ENCODE measurements at regions not wholly inside any gene's neighbourhood (a gene's known extent, or its start where the extent isn't known, plus 50 kb on each side); places are given as distances from the start of the nearest gene placed in this dataset.
A peak's percentile ranks its signal among the peaks of the same experiment; 100 is the strongest.

DNA sequence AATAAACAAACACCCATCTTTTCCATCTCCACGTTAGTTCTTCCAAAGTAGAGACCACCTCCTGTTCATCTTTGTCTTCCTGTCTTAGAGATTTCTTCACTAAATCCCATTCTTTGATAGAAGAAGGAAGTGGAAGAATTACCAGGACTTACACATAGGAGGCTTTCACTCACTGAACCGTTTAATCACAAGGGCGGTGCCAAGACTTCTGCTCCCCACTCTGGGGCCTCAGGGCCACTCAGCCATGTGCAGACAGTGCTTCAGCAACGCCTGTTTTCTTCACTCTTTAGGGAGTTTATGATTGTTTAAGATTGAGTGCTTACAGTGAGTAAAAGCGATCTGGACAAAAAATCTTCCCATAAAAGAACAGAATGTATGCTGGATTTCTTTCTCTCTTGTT, 63.9 kb upstream of the SORCS3 start:
- H4K20me1 ChIP-seq (ENCODE audit: insufficient read depth): no peaks in the 10 kb centered on the region
- no peaks in the 10 kb centered on the region for H3F3A ChIP-seq (replicated peaks; ENCODE audit: insufficient read depth)
- no peaks in the 10 kb centered on the region for H3K9me2 ChIP-seq
- no peak overlapping the region for H3K9ac ChIP-seq
- 50% methylated on average over 5 of the region's 5 CpGs for WGBS (ENCODE audit: low lambda C conversion rate)
- H2AFZ ChIP-seq (ENCODE audit: low read depth): no peak overlapping the region
- H3K4me3 ChIP-seq (ENCODE audit: low read depth in 2 of 2, low read length in 1 of 2): no peak overlapping the region
- no peak overlapping the region for H3K27ac ChIP-seq (ENCODE audit: low read depth in 2 of 2, low read length in 1 of 2)
- POLR2A ChIA-PET: no interaction called here
- no peaks in the 10 kb centered on the region; a peak in 1 of 4 replicates for H3K4me1 ChIP-seq (ENCODE audit: control insufficient read depth in 1 of 2, insufficient read depth in 2 of 2, low read depth in 1 of 2, low read length in 1 of 2)
- TF ChIP-seq NRF1 (IDR thresholded peaks at IDR 0.05; ENCODE audit: low read depth, low read length) (no peak), TAF1 (IDR thresholded peaks at IDR 0.05; ENCODE audit: borderline replicate concordance, low read depth, low read length) (no peak)
- TF ChIP-seq, protein P1, sequence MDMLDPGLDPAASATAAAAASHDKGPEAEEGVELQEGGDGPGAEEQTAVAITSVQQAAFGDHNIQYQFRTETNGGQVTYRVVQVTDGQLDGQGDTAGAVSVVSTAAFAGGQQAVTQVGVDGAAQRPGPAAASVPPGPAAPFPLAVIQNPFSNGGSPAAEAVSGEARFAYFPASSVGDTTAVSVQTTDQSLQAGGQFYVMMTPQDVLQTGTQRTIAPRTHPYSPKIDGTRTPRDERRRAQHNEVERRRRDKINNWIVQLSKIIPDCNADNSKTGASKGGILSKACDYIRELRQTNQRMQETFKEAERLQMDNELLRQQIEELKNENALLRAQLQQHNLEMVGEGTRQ (IDR thresholded peaks at IDR 0.05; ENCODE audit: borderline replicate concordance, low read depth, low read length): no peak
- TF ChIP-seq, protein P2, sequence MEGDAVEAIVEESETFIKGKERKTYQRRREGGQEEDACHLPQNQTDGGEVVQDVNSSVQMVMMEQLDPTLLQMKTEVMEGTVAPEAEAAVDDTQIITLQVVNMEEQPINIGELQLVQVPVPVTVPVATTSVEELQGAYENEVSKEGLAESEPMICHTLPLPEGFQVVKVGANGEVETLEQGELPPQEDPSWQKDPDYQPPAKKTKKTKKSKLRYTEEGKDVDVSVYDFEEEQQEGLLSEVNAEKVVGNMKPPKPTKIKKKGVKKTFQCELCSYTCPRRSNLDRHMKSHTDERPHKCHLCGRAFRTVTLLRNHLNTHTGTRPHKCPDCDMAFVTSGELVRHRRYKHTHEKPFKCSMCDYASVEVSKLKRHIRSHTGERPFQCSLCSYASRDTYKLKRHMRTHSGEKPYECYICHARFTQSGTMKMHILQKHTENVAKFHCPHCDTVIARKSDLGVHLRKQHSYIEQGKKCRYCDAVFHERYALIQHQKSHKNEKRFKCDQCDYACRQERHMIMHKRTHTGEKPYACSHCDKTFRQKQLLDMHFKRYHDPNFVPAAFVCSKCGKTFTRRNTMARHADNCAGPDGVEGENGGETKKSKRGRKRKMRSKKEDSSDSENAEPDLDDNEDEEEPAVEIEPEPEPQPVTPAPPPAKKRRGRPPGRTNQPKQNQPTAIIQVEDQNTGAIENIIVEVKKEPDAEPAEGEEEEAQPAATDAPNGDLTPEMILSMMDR (IDR thresholded peaks at IDR 0.05): no peak
- H3K4me2 ChIP-seq: no peak overlapping the region
- no peaks in the 10 kb centered on the region for H3K9me3 ChIP-seq
- H3K36me3 ChIP-seq (replicated peaks in 1 of 2; ENCODE audit: control insufficient read depth in 1 of 2, insufficient read depth in 2 of 2, low read length in 1 of 2): no peaks in the 10 kb centered on the region
- H3K27me3 ChIP-seq (ENCODE audit: insufficient read depth): no peaks in the 10 kb centered on the region
- CTCF ChIA-PET: interaction anchor here (2.6 kb wide), 1 partner anchor 170 kb away, joined by 13 read pairs; no protein-coding TSS in a partner anchor
- no peak for DNase-seq
- no peaks in the 10 kb centered on the region for H3K79me2 ChIP-seq (ENCODE audit: insufficient read depth)

DNA sequence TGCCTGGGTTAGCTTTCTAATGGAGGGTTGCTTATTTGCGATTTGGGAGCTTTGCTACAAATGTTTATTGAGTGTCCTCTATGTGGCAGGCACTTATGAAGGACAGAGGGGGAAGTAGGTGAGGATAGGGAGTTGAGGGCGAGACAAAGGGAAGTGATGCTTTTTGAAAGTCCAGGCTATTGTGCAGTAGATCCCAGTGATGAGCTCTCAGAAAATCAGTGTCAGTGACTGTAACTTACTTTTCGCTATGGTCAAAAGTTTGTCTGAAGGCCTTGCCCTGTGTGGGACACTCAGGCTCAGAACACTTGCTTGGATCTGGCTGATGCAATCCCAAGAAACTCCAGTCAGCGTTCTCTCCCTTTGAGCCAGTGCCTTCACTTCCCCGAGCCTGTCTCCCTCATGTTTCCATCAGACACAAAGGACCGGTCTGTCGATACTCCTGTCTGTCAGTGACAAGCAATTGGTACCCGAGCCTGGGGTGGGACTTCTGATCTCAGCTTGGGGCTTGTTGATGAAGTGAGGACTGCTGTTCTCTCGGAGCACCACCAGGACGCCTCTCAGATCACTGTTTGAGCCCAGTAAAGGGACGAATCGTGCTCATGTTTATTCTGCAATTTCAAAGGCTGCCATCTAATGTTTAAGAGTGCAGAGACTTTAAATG, 63.1 kb upstream of the SORCS3 start:
- H3K27ac ChIP-seq (ENCODE audit: low read depth in 2 of 2, low read length in 1 of 2): no peak overlapping the region
- H3K27me3 ChIP-seq (ENCODE audit: insufficient read depth): no peaks in the 10 kb centered on the region
- H3K9me3 ChIP-seq: no peaks in the 10 kb centered on the region
- no peaks in the 10 kb centered on the region for H3K36me3 ChIP-seq (replicated peaks in 1 of 2; ENCODE audit: control insufficient read depth in 1 of 2, insufficient read depth in 2 of 2, low read length in 1 of 2)
- H3K9ac ChIP-seq: no peak overlapping the region
- H3K4me1 ChIP-seq (ENCODE audit: control insufficient read depth in 1 of 2, insufficient read depth in 2 of 2, low read depth in 1 of 2, low read length in 1 of 2): no peaks in the 10 kb centered on the region; a peak in 1 of 4 replicates
- H4K20me1 ChIP-seq (ENCODE audit: insufficient read depth): no peaks in the 10 kb centered on the region
- no peak overlapping the region for H3K4me3 ChIP-seq (ENCODE audit: low read depth in 2 of 2, low read length in 1 of 2)
- DNase-seq: no peak
- ChIA-PET CTCF (interaction anchor here (0.9 to 3.4 kb wide), 5 partner anchors 21 to 171 kb away, joined by 3 to 16 read pairs (median 13); no protein-coding TSS in a partner anchor), POLR2A (no interaction called here)
- WGBS (ENCODE audit: low lambda C conversion rate): 53% methylated on average over 12 of the region's 12 CpGs
- TF ChIP-seq, protein P2 (IDR thresholded peaks at IDR 0.05): 0 out of 2 replicates have a peak, but pooled peaks have one; percentile 8
- TF ChIP-seq RXRA (IDR thresholded peaks at IDR 0.05; ENCODE audit: borderline replicate concordance, low read depth) (no peak), FOXJ3 (CRISPR knock-in tag; IDR thresholded peaks at IDR 0.05) (no peak), EP300 (IDR thresholded peaks at IDR 0.05; ENCODE audit: borderline replicate concordance in 1 of 2, low read depth in 1 of 2, low read length in 1 of 2) (no peak), CHD2 (IDR thresholded peaks at IDR 0.05; ENCODE audit: low read length, partially characterized antibody) (no peak), YY1 (IDR thresholded peaks at IDR 0.05; ENCODE audit: low read depth) (no peak), NRF1 (IDR thresholded peaks at IDR 0.05; ENCODE audit: low read depth, low read length) (no peak), ELF1 (IDR thresholded peaks at IDR 0.05) (no peak)
- no peaks in the 10 kb centered on the region for H3F3A ChIP-seq (replicated peaks; ENCODE audit: insufficient read depth)
- no peak overlapping the region for H3K4me2 ChIP-seq
- H3K79me2 ChIP-seq (ENCODE audit: insufficient read depth): no peaks in the 10 kb centered on the region
- H3K9me2 ChIP-seq: no peaks in the 10 kb centered on the region
- peak overlapping the region; percentile 67; the same call in 1 of the 2 replicates for H2AFZ ChIP-seq (ENCODE audit: low read depth)
